ENCODE measurements at regions not wholly inside any gene's neighbourhood (a gene's known extent, or its start where the extent isn't known, plus 50 kb on each side); places are given as distances from the start of the nearest gene placed in this dataset.
"Not testable (repeated sequence)": the region's sequence is repeated elsewhere in the genome, so short reads cannot be mapped to it uniquely, and the experiment has no call there.

DNA sequence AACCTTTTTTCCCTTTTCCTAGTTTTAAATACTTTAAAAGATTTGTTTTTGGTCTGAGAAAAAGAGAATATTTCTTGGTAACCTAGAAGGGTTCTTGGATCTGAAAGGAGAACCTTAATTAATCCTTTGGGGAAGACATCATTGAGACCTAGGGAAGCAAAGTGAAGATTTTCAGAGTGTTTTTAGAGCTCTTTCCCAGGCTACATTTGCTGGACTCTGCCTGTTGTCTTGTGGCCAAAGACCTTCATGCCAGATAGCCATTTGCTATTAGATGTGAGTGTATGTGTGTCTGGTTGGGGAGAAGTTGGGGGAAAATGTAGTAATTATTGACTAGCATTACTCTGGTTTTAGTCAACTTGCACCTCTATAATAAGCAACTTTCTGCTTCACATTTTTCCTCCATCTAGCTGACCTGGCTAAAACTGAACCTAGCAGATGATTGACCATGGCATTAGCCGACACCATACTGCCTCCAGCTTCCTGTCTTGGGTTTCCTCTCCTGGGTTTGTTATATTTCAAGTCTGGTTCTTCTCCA is 239.1 kb downstream of the USP25 start:
- H3K27ac ChIP-seq (ENCODE audit: low read depth, low read length, poor library complexity, severe bottlenecking), result no peak overlapping the region
- TF ChIP-seq, protein P1, sequence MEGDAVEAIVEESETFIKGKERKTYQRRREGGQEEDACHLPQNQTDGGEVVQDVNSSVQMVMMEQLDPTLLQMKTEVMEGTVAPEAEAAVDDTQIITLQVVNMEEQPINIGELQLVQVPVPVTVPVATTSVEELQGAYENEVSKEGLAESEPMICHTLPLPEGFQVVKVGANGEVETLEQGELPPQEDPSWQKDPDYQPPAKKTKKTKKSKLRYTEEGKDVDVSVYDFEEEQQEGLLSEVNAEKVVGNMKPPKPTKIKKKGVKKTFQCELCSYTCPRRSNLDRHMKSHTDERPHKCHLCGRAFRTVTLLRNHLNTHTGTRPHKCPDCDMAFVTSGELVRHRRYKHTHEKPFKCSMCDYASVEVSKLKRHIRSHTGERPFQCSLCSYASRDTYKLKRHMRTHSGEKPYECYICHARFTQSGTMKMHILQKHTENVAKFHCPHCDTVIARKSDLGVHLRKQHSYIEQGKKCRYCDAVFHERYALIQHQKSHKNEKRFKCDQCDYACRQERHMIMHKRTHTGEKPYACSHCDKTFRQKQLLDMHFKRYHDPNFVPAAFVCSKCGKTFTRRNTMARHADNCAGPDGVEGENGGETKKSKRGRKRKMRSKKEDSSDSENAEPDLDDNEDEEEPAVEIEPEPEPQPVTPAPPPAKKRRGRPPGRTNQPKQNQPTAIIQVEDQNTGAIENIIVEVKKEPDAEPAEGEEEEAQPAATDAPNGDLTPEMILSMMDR (conservative IDR thresholded peaks at IDR 0.05; ENCODE audit: low read depth, low read length), result no peak
- no peak for TF ChIP-seq EZH2 (IDR thresholded peaks at IDR 0.05; ENCODE audit: borderline replicate concordance, low read depth, low read length, poor library complexity, severe bottlenecking)
- no peak for DNase-seq (ENCODE audit: low spot score)
- no peaks in the 10 kb centered on the region for H3K36me3 ChIP-seq (ENCODE audit: insufficient read depth, low read length, poor library complexity, severe bottlenecking)
- no peaks in the 10 kb centered on the region for H3K27me3 ChIP-seq (replicated peaks; ENCODE audit: insufficient read depth, low read depth, low read length, poor library complexity)
- H3K4me1 ChIP-seq (ENCODE audit: insufficient read depth, low read length, poor library complexity, severe bottlenecking), result no peaks in the 10 kb centered on the region
- ChIA-PET POLR2A (ENCODE audit: low non-redundant PET) (no interaction called here), CTCF (no interaction called here)
- H3K4me3 ChIP-seq (ENCODE audit: low read depth, low read length, poor library complexity, severe bottlenecking), result no peak overlapping the region
- H3K9me3 ChIP-seq (ENCODE audit: low read depth, low read length, poor library complexity, severe bottlenecking), result no peaks in the 10 kb centered on the region
- no TSS peak for BruUV-seq (replicated peaks)
- intact Hi-C loops (cut with micrococcal nuclease; ENCODE audit: unreplicated experiment), result no loop called here

DNA sequence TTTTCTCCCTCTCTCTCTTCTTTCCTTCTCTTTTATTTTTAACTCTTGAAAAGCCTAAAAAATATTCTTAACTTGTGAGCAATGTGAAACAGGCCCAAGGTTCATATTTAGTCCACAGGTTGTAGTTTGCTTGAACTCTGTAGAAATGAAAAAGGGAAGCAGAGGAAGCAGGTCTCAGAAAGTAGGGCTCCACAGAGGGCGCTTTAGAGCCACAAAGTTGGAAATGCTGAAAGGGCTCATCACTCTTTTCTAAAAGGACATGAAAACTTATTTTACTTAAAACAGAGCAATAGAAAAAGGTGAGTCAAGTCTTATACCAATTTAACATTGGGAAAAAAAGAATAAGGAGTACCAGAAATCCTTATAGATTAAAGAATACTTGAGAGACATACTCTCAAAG is 247.0 kb downstream of the USP25 start:
- no peak for DNase-seq (ENCODE audit: low spot score)
- H3K4me1 ChIP-seq (ENCODE audit: insufficient read depth, low read length, poor library complexity, severe bottlenecking), result no peaks in the 10 kb centered on the region
- H3K27me3 ChIP-seq (replicated peaks; ENCODE audit: insufficient read depth, low read depth, low read length, poor library complexity), result no peaks in the 10 kb centered on the region
- no peak overlapping the region for H3K27ac ChIP-seq (ENCODE audit: low read depth, low read length, poor library complexity, severe bottlenecking)
- intact Hi-C loops (cut with micrococcal nuclease; ENCODE audit: unreplicated experiment), result no loop called here
- no peaks in the 10 kb centered on the region for H3K36me3 ChIP-seq (ENCODE audit: insufficient read depth, low read length, poor library complexity, severe bottlenecking)
- CTCF ChIA-PET, result no interaction called here
- POLR2A ChIA-PET (ENCODE audit: low non-redundant PET), result no interaction called here
- TF ChIP-seq, protein P1 (conservative IDR thresholded peaks at IDR 0.05; ENCODE audit: low read depth, low read length), result peak; percentile 55
- no peak for TF ChIP-seq EZH2 (IDR thresholded peaks at IDR 0.05; ENCODE audit: borderline replicate concordance, low read depth, low read length, poor library complexity, severe bottlenecking)
- BruUV-seq (replicated peaks), result no TSS peak
- H3K4me3 ChIP-seq (ENCODE audit: low read depth, low read length, poor library complexity, severe bottlenecking), result no peak overlapping the region
- H3K9me3 ChIP-seq (ENCODE audit: low read depth, low read length, poor library complexity, severe bottlenecking), result no peaks in the 10 kb centered on the region

GRCh38 chr21:15978215-15978738 is 248.5 kb downstream of the USP25 start:
- Histone ChIP-seq H3K27ac (ENCODE audit: low read depth, low read length, poor library complexity, severe bottlenecking) (no peak overlapping the region), H3K4me3 (ENCODE audit: low read depth, low read length, poor library complexity, severe bottlenecking) (no peak overlapping the region), H3K4me1 (ENCODE audit: insufficient read depth, low read length, poor library complexity, severe bottlenecking) (no peaks in the 10 kb centered on the region), H3K36me3 (ENCODE audit: insufficient read depth, low read length, poor library complexity, severe bottlenecking) (no peaks in the 10 kb centered on the region), H3K9me3 (ENCODE audit: low read depth, low read length, poor library complexity, severe bottlenecking) (no peaks in the 10 kb centered on the region), H3K27me3 (replicated peaks; ENCODE audit: insufficient read depth, low read depth, low read length, poor library complexity) (no peaks in the 10 kb centered on the region)
- TF ChIP-seq EZH2 (IDR thresholded peaks at IDR 0.05; ENCODE audit: borderline replicate concordance, low read depth, low read length, poor library complexity, severe bottlenecking), result no peak
- TF ChIP-seq, protein P1 (conservative IDR thresholded peaks at IDR 0.05; ENCODE audit: low read depth, low read length), result no peak
- ChIA-PET CTCF (no interaction called here), POLR2A (ENCODE audit: low non-redundant PET) (no interaction called here)
- DNase-seq (ENCODE audit: low spot score), result no peak
- BruUV-seq (replicated peaks), result no TSS peak
- intact Hi-C loops (cut with micrococcal nuclease; ENCODE audit: unreplicated experiment), result no loop called here

DNA sequence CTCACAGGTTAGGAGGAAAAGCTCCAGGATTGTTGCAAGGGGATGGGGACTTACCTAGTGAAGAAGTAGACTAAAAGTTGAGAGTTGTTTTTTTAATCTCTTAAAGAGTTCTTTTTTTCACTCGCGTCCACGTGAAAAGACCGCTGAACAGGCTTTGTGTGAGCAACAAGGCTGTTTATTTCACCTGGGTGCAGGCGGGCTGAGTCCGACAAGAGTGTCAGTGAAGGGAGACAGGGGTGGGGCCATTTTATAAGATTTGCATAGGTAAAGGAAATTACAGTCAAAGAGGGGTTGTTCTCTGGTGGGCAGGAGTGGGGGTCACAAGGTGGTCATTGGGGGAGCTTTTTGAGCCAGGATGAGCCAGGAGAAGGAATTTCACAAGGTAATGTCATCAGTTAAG is 249.7 kb downstream of the USP25 start:
- H3K27ac ChIP-seq (ENCODE audit: low read depth, low read length, poor library complexity, severe bottlenecking); intact Hi-C loops (cut with micrococcal nuclease; ENCODE audit: unreplicated experiment); H3K4me1 ChIP-seq (ENCODE audit: insufficient read depth, low read length, poor library complexity, severe bottlenecking); H3K4me3 ChIP-seq (ENCODE audit: low read depth, low read length, poor library complexity, severe bottlenecking); H3K27me3 ChIP-seq (replicated peaks; ENCODE audit: insufficient read depth, low read depth, low read length, poor library complexity); POLR2A ChIA-PET (ENCODE audit: low non-redundant PET); DNase-seq (ENCODE audit: low spot score); CTCF ChIA-PET; H3K9me3 ChIP-seq (ENCODE audit: low read depth, low read length, poor library complexity, severe bottlenecking); H3K36me3 ChIP-seq (ENCODE audit: insufficient read depth, low read length, poor library complexity, severe bottlenecking); BruUV-seq (replicated peaks): not testable (repeated sequence)

Measured in A673 (cell line).